GM12874 (cell line): ENCODE measurements at regions not wholly inside any gene's neighbourhood (a gene's known extent, or its start where the extent isn't known, plus 50 kb on each side); places are given as distances from the start of the nearest gene placed in this dataset.

ENCODE experiments used
- TF ChIP-seq, protein P1 (sequence below): IDR thresholded peaks from 2 replicates; pipeline ENCODE4 v1.5.1; 2011; ENCODE audit warnings: low read depth, mild to moderate bottlenecking, control low read depth, low read length, moderate library complexity; ENCODE audit not compliant: insufficient read depth

DNA sequence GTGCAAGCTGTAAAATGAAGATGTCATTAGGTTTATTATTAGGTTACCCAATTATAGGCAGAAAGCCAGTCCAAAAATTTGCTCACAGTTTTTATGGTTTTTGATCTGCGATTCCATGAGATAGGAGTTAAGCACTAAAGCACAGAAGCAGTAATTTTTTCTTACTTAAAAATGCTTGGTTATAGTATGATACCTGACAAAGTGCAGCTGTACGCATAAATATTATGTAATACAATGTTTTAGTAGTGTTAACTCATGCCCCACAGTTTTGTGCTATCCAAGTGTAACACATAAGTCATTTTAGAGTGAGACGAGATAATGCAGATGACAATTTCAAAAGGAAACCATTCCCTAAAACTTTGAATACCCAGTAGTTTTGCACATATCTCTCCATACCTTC, 357.8 kb downstream of the TMA16 start:
- TF ChIP-seq, protein P1, sequence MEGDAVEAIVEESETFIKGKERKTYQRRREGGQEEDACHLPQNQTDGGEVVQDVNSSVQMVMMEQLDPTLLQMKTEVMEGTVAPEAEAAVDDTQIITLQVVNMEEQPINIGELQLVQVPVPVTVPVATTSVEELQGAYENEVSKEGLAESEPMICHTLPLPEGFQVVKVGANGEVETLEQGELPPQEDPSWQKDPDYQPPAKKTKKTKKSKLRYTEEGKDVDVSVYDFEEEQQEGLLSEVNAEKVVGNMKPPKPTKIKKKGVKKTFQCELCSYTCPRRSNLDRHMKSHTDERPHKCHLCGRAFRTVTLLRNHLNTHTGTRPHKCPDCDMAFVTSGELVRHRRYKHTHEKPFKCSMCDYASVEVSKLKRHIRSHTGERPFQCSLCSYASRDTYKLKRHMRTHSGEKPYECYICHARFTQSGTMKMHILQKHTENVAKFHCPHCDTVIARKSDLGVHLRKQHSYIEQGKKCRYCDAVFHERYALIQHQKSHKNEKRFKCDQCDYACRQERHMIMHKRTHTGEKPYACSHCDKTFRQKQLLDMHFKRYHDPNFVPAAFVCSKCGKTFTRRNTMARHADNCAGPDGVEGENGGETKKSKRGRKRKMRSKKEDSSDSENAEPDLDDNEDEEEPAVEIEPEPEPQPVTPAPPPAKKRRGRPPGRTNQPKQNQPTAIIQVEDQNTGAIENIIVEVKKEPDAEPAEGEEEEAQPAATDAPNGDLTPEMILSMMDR = no peak

DNA sequence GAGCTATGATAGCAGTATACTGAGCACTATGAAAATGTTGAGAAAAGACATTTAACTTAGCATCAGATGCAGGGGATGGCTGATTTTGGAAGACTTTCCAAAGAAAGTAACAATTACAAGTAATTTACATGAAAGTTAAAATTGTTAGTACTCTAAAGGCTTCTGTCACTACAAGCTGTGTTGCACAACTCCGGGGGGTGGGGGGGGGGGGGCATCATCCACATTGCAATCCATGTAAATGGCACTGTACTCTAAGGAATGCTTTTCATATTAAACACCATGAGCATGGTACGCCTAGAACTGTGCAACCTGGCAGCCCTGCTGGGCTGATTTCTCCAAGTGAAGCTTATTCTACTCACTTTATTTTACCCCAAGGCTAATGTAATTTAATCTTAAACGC, 363.4 kb downstream of the TMA16 start:
- TF ChIP-seq, protein P1 = no peak

DNA sequence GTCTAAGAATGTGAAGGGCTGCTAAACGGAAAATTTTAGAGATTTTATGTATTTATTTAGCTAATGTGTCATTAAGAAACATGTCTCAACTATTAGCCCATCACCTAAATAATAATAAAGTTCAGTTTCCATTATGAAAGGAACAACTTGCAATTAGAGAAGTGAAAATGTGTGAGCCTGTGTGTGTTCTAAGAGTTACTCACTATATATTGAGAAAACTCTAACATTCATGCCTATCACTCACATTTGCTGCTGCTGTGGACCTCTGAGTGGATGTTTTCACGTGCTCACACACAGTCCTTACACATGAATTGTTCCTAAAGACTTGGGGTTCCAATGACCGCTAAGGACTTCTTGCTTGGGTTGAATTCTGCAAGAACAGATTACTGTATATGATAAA, 364.0 kb downstream of the TMA16 start:
- TF ChIP-seq, protein P1 = no peak

DNA sequence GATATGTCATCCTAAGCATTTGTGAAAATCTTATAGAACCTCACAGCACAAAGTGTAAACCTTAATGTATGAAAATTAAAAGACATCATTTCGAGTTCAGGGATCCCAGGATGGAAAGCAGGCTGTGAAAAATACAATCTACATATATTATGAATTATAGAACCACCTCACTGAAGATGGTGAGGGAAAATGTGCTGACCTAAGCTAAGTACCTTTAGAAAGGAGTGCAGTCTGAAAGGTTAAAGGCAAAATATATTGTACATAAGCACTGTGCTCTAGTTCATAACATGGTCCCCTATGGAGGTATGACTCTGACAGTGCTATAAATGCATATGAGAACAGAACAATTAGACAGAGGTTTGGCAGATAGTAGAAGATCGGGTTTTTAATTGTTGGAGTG, 368.6 kb downstream of the TMA16 start:
- TF ChIP-seq, protein P1 = no peak

DNA sequence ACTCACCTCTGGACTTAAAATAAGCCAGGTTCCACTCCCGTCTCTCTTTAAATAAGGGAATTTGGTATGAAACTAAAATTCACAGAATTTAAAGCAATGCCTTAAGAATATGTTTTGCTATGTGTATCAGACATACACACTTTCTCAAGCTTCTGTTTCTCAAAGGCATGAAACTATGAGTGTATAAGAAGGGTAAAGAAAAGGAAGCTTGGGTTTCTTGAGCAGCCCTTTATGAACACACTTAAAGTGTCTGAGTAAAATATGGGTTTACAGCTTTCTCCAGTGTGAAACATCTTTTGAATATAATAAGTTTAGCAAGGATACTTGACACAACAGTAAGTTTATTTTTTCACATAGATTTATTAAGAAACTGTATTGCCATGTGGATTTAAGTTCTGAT, 370.5 kb downstream of the TMA16 start:
- TF ChIP-seq, protein P1 = no peak

DNA sequence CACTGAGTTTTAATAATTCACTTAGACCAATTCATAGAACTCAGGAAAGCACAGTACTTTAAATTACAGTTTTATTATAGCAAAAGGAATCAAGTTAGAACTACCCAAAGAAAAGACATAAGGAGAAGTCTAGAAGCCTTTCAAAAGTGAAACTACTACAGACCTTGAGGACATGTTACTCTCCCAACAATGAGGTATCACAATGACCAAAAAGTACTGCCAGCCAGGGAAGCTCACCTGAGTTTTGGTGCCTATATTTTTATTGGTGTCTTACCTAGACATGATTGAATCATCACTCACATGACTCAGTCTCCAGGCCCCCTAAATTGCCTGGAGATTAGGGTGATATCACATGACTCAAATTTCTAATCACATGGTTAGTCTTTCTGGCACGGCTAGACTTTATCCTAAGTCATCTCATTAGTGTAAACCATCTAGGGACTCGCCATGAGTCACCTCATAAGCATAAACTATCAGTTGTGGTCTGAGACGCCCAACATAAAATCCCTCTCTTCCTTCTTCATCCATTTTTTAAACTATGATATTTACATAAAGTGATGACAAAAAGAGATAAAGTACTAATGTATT, 372.3 kb downstream of the TMA16 start:
- TF ChIP-seq, protein P1 = no peak

DNA sequence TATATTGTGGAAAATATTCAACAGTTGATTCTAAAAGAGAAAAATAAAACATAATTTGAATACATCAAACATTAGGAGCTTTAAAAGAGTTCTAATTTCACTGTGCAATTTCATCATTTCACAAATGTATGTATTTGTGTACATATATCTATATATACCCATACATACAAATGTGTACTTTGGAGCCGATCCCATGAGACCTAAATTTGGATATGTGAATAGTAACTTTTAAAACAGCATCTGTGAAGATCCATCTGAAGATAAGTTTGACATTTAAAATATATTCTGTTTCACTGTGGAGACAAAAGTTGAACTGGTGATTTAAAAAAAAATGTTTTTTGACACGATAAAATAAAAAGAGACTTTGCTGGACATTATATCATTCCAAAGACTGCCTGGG, 374.0 kb downstream of the TMA16 start:
- TF ChIP-seq, protein P1 = no peak
